A673 (cell line): ENCODE measurements at regions not wholly inside any gene's neighbourhood (a gene's known extent, or its start where the extent isn't known, plus 50 kb on each side); places are given as distances from the start of the nearest gene placed in this dataset.

Source experiments
- BruUV-seq: library from RNA; stranded (reverse); fragments of 400-500 nt; replicated peaks from 2 replicates; lab custom pipeline; 2021; lab: Mats Ljungman, UMichigan
- CTCF ChIA-PET: fragments of 300-600 bp; sonication (Branson Sonifier 250); formaldehyde crosslinking; loops from one replicate; lab custom pipeline; 2022; ENCODE audit warnings: antibody characterized with exemption; lab: Charles Lee
- POLR2A ChIA-PET: fragments of 300-600 bp; sonication (Branson Sonifier 250); formaldehyde crosslinking; loops from one replicate; lab custom pipeline; 2022; ENCODE audit warnings: antibody characterized with exemption; ENCODE audit not compliant: low non-redundant PET; lab: Charles Lee
- DNase-seq: peaks from one replicate; pipeline ENCODE4 v3.0.0-alpha.2; 2015; ENCODE audit warnings: low spot score
- H3K27ac ChIP-seq: fragments of 200-600 bp; sonication (generic); 2 replicates; pipeline ENCODE4 v1.5.1; 2016; ENCODE audit warnings: mixed run types, low read depth, mild to moderate bottlenecking, mixed read lengths, antibody characterized with exemption, low read length; ENCODE audit not compliant: poor library complexity, severe bottlenecking
- H3K27me3 ChIP-seq: fragments of 200-600 bp; sonication (generic); replicated peaks from 2 replicates; pipeline ENCODE4 v1.6.1; 2017; ENCODE audit warnings: mixed run types, low read depth, mild to moderate bottlenecking, mixed read lengths, antibody characterized with exemption, low read length; ENCODE audit not compliant: insufficient read depth, poor library complexity
- H3K36me3 ChIP-seq: fragments of 200-600 bp; sonication (generic); 2 replicates; pipeline ENCODE4 v1.6.1; 2016; ENCODE audit warnings: mixed run types, mild to moderate bottlenecking, mixed read lengths, antibody characterized with exemption, low read length; ENCODE audit not compliant: insufficient read depth, poor library complexity, severe bottlenecking
- H3K4me1 ChIP-seq: fragments of 200-600 bp; sonication (generic); 2 replicates; pipeline ENCODE4 v1.6.1; 2017; ENCODE audit warnings: mixed run types, mild to moderate bottlenecking, mixed read lengths, antibody characterized with exemption, low read length; ENCODE audit not compliant: insufficient read depth, poor library complexity, severe bottlenecking
- H3K4me3 ChIP-seq: fragments of 200-600 bp; sonication (generic); 2 replicates; pipeline ENCODE4 v1.5.1; 2016; ENCODE audit warnings: low read depth, mixed run types, mild to moderate bottlenecking, mixed read lengths, low read length; ENCODE audit not compliant: poor library complexity, severe bottlenecking
- H3K9me3 ChIP-seq: fragments of 200-600 bp; sonication (generic); 2 replicates; pipeline ENCODE4 v1.6.1; 2016; ENCODE audit warnings: mixed run types, low read depth, mild to moderate bottlenecking, mixed read lengths, antibody characterized with exemption, low read length; ENCODE audit not compliant: poor library complexity, severe bottlenecking
- CTCF ChIP-seq: fragments of 300-800, 200-600 bp; sonication (generic); conservative IDR thresholded peaks from 2 replicates; pipeline ENCODE4 v1.5.1; 2017; ENCODE audit warnings: low read depth, mild to moderate bottlenecking, antibody characterized with exemption, low read length, moderate library complexity, mixed read lengths
- EZH2 ChIP-seq: fragments of 200-600 bp; sonication (generic); IDR thresholded peaks from 2 replicates; pipeline ENCODE4 v1.6.1; 2017; ENCODE audit warnings: borderline replicate concordance, low read depth, mild to moderate bottlenecking, mixed read lengths, antibody characterized with exemption, low read length; ENCODE audit not compliant: poor library complexity, severe bottlenecking
- intact Hi-C: fragments of 100-400 bp; cut with micrococcal nuclease; formaldehyde crosslinking; loops from one replicate; pipeline ENCODE4 v1.10.0; 2022; ENCODE audit not compliant: unreplicated experiment

- Histone ChIP-seq H3K27ac (no peak overlapping the region), H3K27me3 (no peaks in the 10 kb centered on the region), H3K9me3 (no peaks in the 10 kb centered on the region), H3K36me3 (no peaks in the 10 kb centered on the region), H3K4me3 (no peak overlapping the region), H3K4me1 (no peaks in the 10 kb centered on the region)
- BruUV-seq: no TSS peak
- ChIA-PET CTCF (no interaction called here), POLR2A (no interaction called here)
- no peak for DNase-seq
- no peak for TF ChIP-seq CTCF
- no peak for TF ChIP-seq EZH2
- intact Hi-C loops: no loop called here
These were observed 120.3 kb downstream of the CYB561 start for GRCh38 chr17:63325808-63326207.

- no peaks in the 10 kb centered on the region for H3K9me3 ChIP-seq
- ChIA-PET CTCF (no interaction called here), POLR2A (no interaction called here)
- DNase-seq: no peak
- intact Hi-C loops: no loop called here
- H3K4me1 ChIP-seq: no peaks in the 10 kb centered on the region
- no TSS peak for BruUV-seq
- no peak for TF ChIP-seq EZH2
- no peak for TF ChIP-seq CTCF
- H3K4me3 ChIP-seq: no peak overlapping the region
- H3K27me3 ChIP-seq: no peaks in the 10 kb centered on the region
- H3K36me3 ChIP-seq: no peaks in the 10 kb centered on the region
- no peak overlapping the region for H3K27ac ChIP-seq
These were observed 116.2 kb downstream of the CYB561 start for GRCh38 chr17:63329876-63330275.

- TF ChIP-seq EZH2 (no peak), CTCF (no peak)
- ChIA-PET CTCF (no interaction called here), POLR2A (no interaction called here)
- H3K4me3 ChIP-seq: no peak overlapping the region
- H3K4me1 ChIP-seq: no peaks in the 10 kb centered on the region
- DNase-seq: no peak
- intact Hi-C loops: no loop called here
- H3K27me3 ChIP-seq: no peaks in the 10 kb centered on the region
- H3K27ac ChIP-seq: no peak overlapping the region
- H3K9me3 ChIP-seq: no peaks in the 10 kb centered on the region
- no peaks in the 10 kb centered on the region for H3K36me3 ChIP-seq
- BruUV-seq: no TSS peak
These were observed 114.6 kb downstream of the CYB561 start for GRCh38 chr17:63331301-63332061.
